Activated naive CD8-positive, alpha-beta T cell (primary cell): ENCODE measurements at regions not wholly inside any gene's neighbourhood (a gene's known extent, or its start where the extent isn't known, plus 50 kb on each side); places are given as distances from the start of the nearest gene placed in this dataset.
A peak's percentile ranks its signal among the peaks of the same experiment; 100 is the strongest.

ENCODE experiments used
- H3K27ac Mint-ChIP-seq: one replicate; pipeline ENCODE4 v1.8.0; 2021; ENCODE audit warnings: mixed read lengths
- H3K27me3 Mint-ChIP-seq: one replicate; pipeline ENCODE4 v1.8.0; 2021; ENCODE audit warnings: mixed read lengths
- H3K36me3 Mint-ChIP-seq: one replicate; pipeline ENCODE4 v1.8.0; 2021; ENCODE audit warnings: mixed read lengths
- H3K4me1 Mint-ChIP-seq: one replicate; pipeline ENCODE4 v1.8.0; 2021; ENCODE audit warnings: low read depth, mixed read lengths
- H3K4me3 Mint-ChIP-seq: one replicate; pipeline ENCODE4 v1.8.0; 2021; ENCODE audit warnings: mild to moderate bottlenecking, mixed read lengths
- H3K9me3 Mint-ChIP-seq: one replicate; pipeline ENCODE4 v1.8.0; 2021; ENCODE audit warnings: low read depth, mixed read lengths

GRCh38 chr17:56011406-56012131, 141.7 kb upstream of the ANKFN1 start:
- Mint-ChIP-seq H3K27ac (no peak overlapping the region), H3K9me3 (peaks cover 6% of the 10 kb centered on the region), H3K27me3 (no peaks in the 10 kb centered on the region), H3K36me3 (peaks cover 2% of the 10 kb centered on the region), H3K4me3 (no peak overlapping the region), H3K4me1 (peaks cover 13% of the 10 kb centered on the region)

GRCh38 chr17:56018211-56018610, 135.1 kb upstream of the ANKFN1 start:
- no peak overlapping the region for H3K27ac Mint-ChIP-seq
- H3K27me3 Mint-ChIP-seq: no peaks in the 10 kb centered on the region
- H3K36me3 Mint-ChIP-seq: no peaks in the 10 kb centered on the region
- peaks cover 12% of the 10 kb centered on the region for H3K4me1 Mint-ChIP-seq
- peaks cover 3% of the 10 kb centered on the region for H3K9me3 Mint-ChIP-seq
- no peak overlapping the region for H3K4me3 Mint-ChIP-seq

DNA sequence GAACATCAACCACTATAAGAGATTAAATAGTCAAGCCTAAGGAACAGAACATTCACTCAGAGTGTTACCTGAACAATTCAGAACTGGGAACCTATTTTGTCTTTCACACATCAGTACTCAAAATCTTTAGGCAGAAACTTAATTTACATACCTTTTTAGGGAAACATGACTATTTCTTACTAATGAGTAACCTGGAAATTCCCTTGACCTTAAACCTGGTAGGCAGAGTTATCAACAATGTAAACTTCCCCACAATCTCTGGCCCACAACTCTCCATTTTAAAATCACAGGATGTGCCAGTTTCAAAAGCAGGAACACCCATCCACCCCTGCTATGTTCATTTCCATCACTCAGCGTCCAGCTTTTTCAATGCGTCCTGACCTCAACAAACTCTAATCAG, 132.9 kb upstream of the ANKFN1 start:
- no peak overlapping the region for H3K4me3 Mint-ChIP-seq
- H3K27me3 Mint-ChIP-seq: no peaks in the 10 kb centered on the region
- no peaks in the 10 kb centered on the region for H3K36me3 Mint-ChIP-seq
- peaks cover 20% of the 10 kb centered on the region for H3K4me1 Mint-ChIP-seq
- no peak overlapping the region for H3K27ac Mint-ChIP-seq
- H3K9me3 Mint-ChIP-seq: no peaks in the 10 kb centered on the region

GRCh38 chr17:56021681-56022190, 131.5 kb upstream of the ANKFN1 start:
- Mint-ChIP-seq H3K4me3 (no peak overlapping the region), H3K36me3 (no peaks in the 10 kb centered on the region), H3K4me1 (peaks cover 20% of the 10 kb centered on the region), H3K9me3 (no peaks in the 10 kb centered on the region), H3K27me3 (no peaks in the 10 kb centered on the region), H3K27ac (no peak overlapping the region)

- H3K9me3 Mint-ChIP-seq: no peaks in the 10 kb centered on the region
- no peaks in the 10 kb centered on the region for H3K36me3 Mint-ChIP-seq
- peak overlapping the region; percentile 17 for H3K27ac Mint-ChIP-seq
- no peaks in the 10 kb centered on the region for H3K27me3 Mint-ChIP-seq
- H3K4me1 Mint-ChIP-seq: peaks cover 16% of the 10 kb centered on the region
- H3K4me3 Mint-ChIP-seq: no peak overlapping the region
These were observed 129.4 kb upstream of the ANKFN1 start for GRCh38 chr17:56023851-56024250.

GRCh38 chr17:56026915-56027314, 126.4 kb upstream of the ANKFN1 start:
- peaks cover 1% of the 10 kb centered on the region for H3K27me3 Mint-ChIP-seq
- no peak overlapping the region for H3K4me3 Mint-ChIP-seq
- H3K27ac Mint-ChIP-seq: no peak overlapping the region
- peaks cover 11% of the 10 kb centered on the region for H3K4me1 Mint-ChIP-seq
- H3K36me3 Mint-ChIP-seq: no peaks in the 10 kb centered on the region
- H3K9me3 Mint-ChIP-seq: no peaks in the 10 kb centered on the region

DNA sequence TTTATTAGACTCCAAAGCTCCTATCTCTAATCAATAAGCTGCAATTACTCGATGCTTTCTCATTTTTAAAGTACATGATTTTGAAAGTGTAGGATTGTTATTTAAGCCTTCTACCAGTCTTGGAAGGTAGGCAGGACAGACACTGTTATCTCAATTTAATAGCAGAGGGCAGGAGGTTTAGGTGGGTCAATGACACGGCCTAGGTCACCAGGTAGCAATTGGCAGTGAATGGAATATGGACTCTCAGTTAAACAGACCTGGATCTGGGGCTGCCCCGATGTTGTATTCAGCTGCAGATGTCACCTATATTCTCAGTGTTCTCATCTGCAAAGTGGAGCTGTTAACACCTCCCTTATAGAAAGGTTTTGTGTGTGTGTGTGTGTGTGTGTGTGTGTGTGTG, 124.4 kb upstream of the ANKFN1 start:
- Mint-ChIP-seq H3K27ac (no peak overlapping the region), H3K9me3 (no peaks in the 10 kb centered on the region), H3K4me3 (no peak overlapping the region), H3K36me3 (no peaks in the 10 kb centered on the region), H3K27me3 (peaks cover 1% of the 10 kb centered on the region), H3K4me1 (peaks cover 5% of the 10 kb centered on the region)

GRCh38 chr17:56030009-56030624, 123.2 kb upstream of the ANKFN1 start:
- Mint-ChIP-seq H3K9me3 (no peaks in the 10 kb centered on the region), H3K4me3 (no peak overlapping the region), H3K27me3 (peaks cover 6% of the 10 kb centered on the region), H3K4me1 (peaks cover 2% of the 10 kb centered on the region), H3K36me3 (no peaks in the 10 kb centered on the region), H3K27ac (no peak overlapping the region)

- peaks cover 2% of the 10 kb centered on the region for H3K4me1 Mint-ChIP-seq
- H3K4me3 Mint-ChIP-seq: no peak overlapping the region
- no peak overlapping the region for H3K27ac Mint-ChIP-seq
- no peaks in the 10 kb centered on the region for H3K36me3 Mint-ChIP-seq
- H3K9me3 Mint-ChIP-seq: no peaks in the 10 kb centered on the region
- H3K27me3 Mint-ChIP-seq: peaks cover 7% of the 10 kb centered on the region
These were observed 121.6 kb upstream of the ANKFN1 start for GRCh38 chr17:56031636-56032035.

DNA sequence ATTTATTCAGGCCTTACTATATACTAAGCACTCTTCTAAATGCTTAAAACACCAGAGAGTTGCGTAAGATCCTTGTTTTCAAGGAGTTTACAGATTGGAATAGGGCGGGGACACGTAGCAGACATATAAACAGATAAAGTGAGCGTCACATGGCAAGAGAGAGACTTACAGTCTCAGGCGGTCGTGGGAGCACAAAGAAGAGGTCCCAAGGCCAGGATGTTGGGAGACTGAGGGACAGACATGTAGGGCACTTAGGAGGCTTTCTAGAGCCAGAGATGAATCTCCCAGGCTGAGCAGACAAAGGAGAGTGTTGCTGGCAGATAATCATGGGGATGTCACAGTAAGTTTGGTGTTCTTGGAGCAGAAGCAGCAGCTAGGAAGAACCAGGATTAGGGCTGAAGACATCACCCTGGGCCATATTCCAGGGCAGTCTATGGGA, 119.1 kb upstream of the ANKFN1 start:
- H3K4me1 Mint-ChIP-seq: peaks cover 2% of the 10 kb centered on the region

GRCh38 chr17:56038131-56038530, 115.1 kb upstream of the ANKFN1 start:
- H3K27me3 Mint-ChIP-seq: peaks cover 7% of the 10 kb centered on the region
- H3K9me3 Mint-ChIP-seq: no peaks in the 10 kb centered on the region
- no peaks in the 10 kb centered on the region for H3K4me1 Mint-ChIP-seq
- H3K4me3 Mint-ChIP-seq: no peak overlapping the region
- no peaks in the 10 kb centered on the region for H3K36me3 Mint-ChIP-seq
- no peak overlapping the region for H3K27ac Mint-ChIP-seq

More for the DNA sequence above, 119.1 kb upstream of the ANKFN1 start:
- Mint-ChIP-seq H3K36me3 (no peaks in the 10 kb centered on the region), H3K9me3 (no peaks in the 10 kb centered on the region), H3K27me3 (peaks cover 8% of the 10 kb centered on the region), H3K4me3 (no peak overlapping the region), H3K27ac (no peak overlapping the region)

DNA sequence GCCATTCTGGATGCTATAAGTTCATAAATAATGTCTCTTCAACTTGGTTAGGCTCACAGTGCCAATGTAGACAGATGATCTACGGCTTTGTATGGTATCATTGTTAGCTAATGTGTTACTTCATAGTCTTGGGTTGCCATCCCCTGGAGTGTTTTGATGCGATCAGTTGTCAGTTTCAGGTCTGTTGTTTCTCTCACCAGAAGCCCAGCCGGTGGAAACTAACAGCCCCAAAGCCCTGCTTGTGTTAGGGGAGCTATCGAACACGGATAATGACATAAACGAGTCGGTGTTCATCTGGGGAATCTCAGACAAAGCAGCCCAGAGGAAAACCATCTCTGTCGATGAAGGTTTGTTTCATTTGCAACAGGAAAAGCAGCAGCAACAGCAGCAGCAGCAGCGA, 107.4 kb upstream of the ANKFN1 start:
- Mint-ChIP-seq H3K27ac (no peak overlapping the region), H3K9me3 (no peaks in the 10 kb centered on the region), H3K27me3 (peaks cover 10% of the 10 kb centered on the region), H3K4me3 (no peak overlapping the region), H3K4me1 (no peaks in the 10 kb centered on the region), H3K36me3 (no peaks in the 10 kb centered on the region)

- no peak overlapping the region for H3K27ac Mint-ChIP-seq
- H3K4me3 Mint-ChIP-seq: no peak overlapping the region
These were observed 105.9 kb upstream of the ANKFN1 start for GRCh38 chr17:56047331-56047730.

DNA sequence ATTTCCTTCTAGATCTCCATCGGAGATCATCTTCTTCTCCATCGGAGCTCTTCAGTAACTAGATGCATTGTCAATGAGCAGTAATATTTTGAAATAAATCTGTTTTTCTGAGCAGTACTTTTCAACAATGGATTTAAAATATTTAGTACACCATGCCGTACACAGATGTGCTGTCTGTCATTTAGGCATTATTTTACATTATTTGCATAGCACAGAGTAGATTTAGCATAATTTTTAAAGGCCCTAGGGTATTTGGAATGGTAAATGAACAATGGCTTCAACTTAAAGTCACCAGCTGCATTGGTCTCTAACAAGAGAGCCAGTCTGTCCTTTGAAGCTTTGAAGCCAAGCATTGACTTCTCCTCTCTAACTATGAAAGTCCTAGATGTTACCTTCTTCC, 95.4 kb upstream of the ANKFN1 start:
- no peak overlapping the region for H3K4me3 Mint-ChIP-seq
- no peaks in the 10 kb centered on the region for H3K27me3 Mint-ChIP-seq
- H3K36me3 Mint-ChIP-seq: no peaks in the 10 kb centered on the region
- H3K27ac Mint-ChIP-seq: no peak overlapping the region
- H3K4me1 Mint-ChIP-seq: no peaks in the 10 kb centered on the region
- H3K9me3 Mint-ChIP-seq: peaks cover 3% of the 10 kb centered on the region

More at GRCh38 chr17:56047331-56047730, 105.9 kb upstream of the ANKFN1 start:
- Mint-ChIP-seq H3K36me3 (no peaks in the 10 kb centered on the region), H3K9me3 (no peaks in the 10 kb centered on the region), H3K27me3 (peaks cover 10% of the 10 kb centered on the region), H3K4me1 (no peaks in the 10 kb centered on the region)

DNA sequence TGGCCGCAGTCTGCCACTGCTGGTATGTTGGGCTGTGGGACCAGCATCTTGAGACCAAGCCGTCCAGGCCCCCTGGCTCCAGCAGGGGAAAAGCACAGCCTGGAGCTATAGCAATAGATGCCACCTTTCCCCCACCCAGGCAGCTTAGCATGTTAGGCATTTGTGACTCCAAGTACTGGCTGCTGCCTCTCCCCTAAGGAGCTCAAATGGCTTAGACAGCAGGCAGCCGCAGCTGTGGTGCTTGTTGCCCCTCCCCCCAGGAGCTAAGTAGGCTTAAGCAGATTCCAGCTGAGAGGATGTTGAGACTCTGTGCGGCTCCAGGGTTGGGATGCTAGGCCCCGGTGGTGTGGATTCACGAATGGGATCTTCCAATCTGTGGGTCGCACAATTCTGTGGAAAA, 88.8 kb upstream of the ANKFN1 start:
- Mint-ChIP-seq H3K27ac (no peak overlapping the region), H3K9me3 (peaks cover 5% of the 10 kb centered on the region), H3K36me3 (peaks cover 7% of the 10 kb centered on the region), H3K4me1 (no peaks in the 10 kb centered on the region), H3K27me3 (peaks cover 2% of the 10 kb centered on the region), H3K4me3 (no peak overlapping the region)
